GM12891 (cell line): ENCODE measurements at regions not wholly inside any gene's neighbourhood (a gene's known extent, or its start where the extent isn't known, plus 50 kb on each side); places are given as distances from the start of the nearest gene placed in this dataset.

ENCODE experiments used
- POLR2A ChIP-seq: IDR thresholded peaks from 2 replicates; pipeline ENCODE4 v1.6.1; 2011; ENCODE audit warnings: low read depth, low read length, control low read depth
- POLR2AphosphoS5 ChIP-seq: IDR thresholded peaks from 2 replicates; pipeline ENCODE4 v1.6.1; 2011; ENCODE audit warnings: low read depth, low read length, control low read depth
- SPI1 ChIP-seq: IDR thresholded peaks from 2 replicates; pipeline ENCODE4 v1.6.1; 2011; ENCODE audit warnings: low read depth, low read length, control low read depth
- TAF1 ChIP-seq: IDR thresholded peaks from 2 replicates; pipeline ENCODE4 v1.6.1; 2011; ENCODE audit warnings: low read depth, low read length, control low read depth

- TF ChIP-seq POLR2AphosphoS5 (no peak), TAF1 (no peak), POLR2A (no peak), SPI1 (no peak)
Observed at GRCh38 chr14:100416081-100416680, 93.0 kb downstream of the SLC25A47 start.
